Activated T-helper 17 cell treated with anti-CD3 and anti-CD28 coated beads, Interleukin-2, amount 50 U/mL, for 72 hours (primary cell): ENCODE measurements at regions not wholly inside any gene's neighbourhood (a gene's known extent, or its start where the extent isn't known, plus 50 kb on each side); places are given as distances from the start of the nearest gene placed in this dataset.

Experiments used
- ATAC-seq: fragments of 150-1000 bp; cut with Tn5 transposase; replicated peaks from 2 replicates; pipeline ENCODE4 v1.10.0; 2021; ENCODE audit warnings: mild to moderate bottlenecking, moderate library complexity
- H3K27ac Mint-ChIP-seq: one replicate; pipeline ENCODE4 v1.8.0; 2022; ENCODE audit warnings: mixed read lengths
- H3K27me3 Mint-ChIP-seq: one replicate; pipeline ENCODE4 v1.8.0; 2022; ENCODE audit warnings: mixed read lengths
- H3K36me3 Mint-ChIP-seq: one replicate; pipeline ENCODE4 v1.8.0; 2022; ENCODE audit warnings: low read depth, mild to moderate bottlenecking, mixed read lengths
- H3K4me1 Mint-ChIP-seq: one replicate; pipeline ENCODE4 v1.8.0; 2022; ENCODE audit warnings: mixed read lengths
- H3K4me3 Mint-ChIP-seq: one replicate; pipeline ENCODE4 v1.8.0; 2022; ENCODE audit warnings: mild to moderate bottlenecking, mixed read lengths
- H3K9me3 Mint-ChIP-seq: one replicate; pipeline ENCODE4 v1.8.0; 2022; ENCODE audit warnings: mixed read lengths

- H3K4me3 Mint-ChIP-seq = no peak overlapping the region
- no peak overlapping the region for H3K27ac Mint-ChIP-seq
- H3K36me3 Mint-ChIP-seq = no peaks in the 10 kb centered on the region
- peaks cover 22% of the 10 kb centered on the region for H3K27me3 Mint-ChIP-seq
- peaks cover 6% of the 10 kb centered on the region for H3K9me3 Mint-ChIP-seq
- no peak for ATAC-seq
- no peaks in the 10 kb centered on the region for H3K4me1 Mint-ChIP-seq
These were observed 220.9 kb downstream of the TEX29 start for GRCh38 chr13:111541345-111541744.

GRCh38 chr13:111541752-111542529 lies 221.5 kb downstream of the TEX29 start:
- Mint-ChIP-seq H3K27me3 (peaks cover 19% of the 10 kb centered on the region), H3K4me3 (no peak overlapping the region), H3K4me1 (no peaks in the 10 kb centered on the region), H3K9me3 (peaks cover 7% of the 10 kb centered on the region), H3K36me3 (no peaks in the 10 kb centered on the region), H3K27ac (no peak overlapping the region)
- ATAC-seq = no peak

GRCh38 chr13:111542530-111543341 lies 222.3 kb downstream of the TEX29 start:
- Mint-ChIP-seq H3K27me3 (peaks cover 16% of the 10 kb centered on the region), H3K9me3 (peaks cover 7% of the 10 kb centered on the region), H3K36me3 (no peaks in the 10 kb centered on the region), H3K4me1 (no peaks in the 10 kb centered on the region), H3K4me3 (no peak overlapping the region), H3K27ac (no peak overlapping the region)
- no peak for ATAC-seq

GRCh38 chr13:111546921-111547675 lies 226.7 kb downstream of the TEX29 start:
- H3K27ac Mint-ChIP-seq = no peak overlapping the region
- H3K27me3 Mint-ChIP-seq = peaks cover 3% of the 10 kb centered on the region
- H3K9me3 Mint-ChIP-seq = peaks cover 7% of the 10 kb centered on the region
- no peak overlapping the region for H3K4me3 Mint-ChIP-seq
- no peaks in the 10 kb centered on the region for H3K4me1 Mint-ChIP-seq
- H3K36me3 Mint-ChIP-seq = no peaks in the 10 kb centered on the region
- ATAC-seq = no peak

- Mint-ChIP-seq H3K4me3 (no peak overlapping the region), H3K4me1 (no peaks in the 10 kb centered on the region), H3K9me3 (peaks cover 7% of the 10 kb centered on the region), H3K36me3 (no peaks in the 10 kb centered on the region), H3K27me3 (peaks cover 3% of the 10 kb centered on the region), H3K27ac (no peak overlapping the region)
- ATAC-seq = no peak
These were observed 227.4 kb downstream of the TEX29 start for GRCh38 chr13:111547726-111548273.

GRCh38 chr13:111548301-111548700 lies 227.9 kb downstream of the TEX29 start:
- Mint-ChIP-seq H3K36me3 (no peaks in the 10 kb centered on the region), H3K27ac (no peak overlapping the region), H3K27me3 (peaks cover 3% of the 10 kb centered on the region), H3K4me3 (no peak overlapping the region), H3K4me1 (no peaks in the 10 kb centered on the region), H3K9me3 (peaks cover 7% of the 10 kb centered on the region)
- no peak for ATAC-seq

GRCh38 chr13:111548805-111549204 lies 228.4 kb downstream of the TEX29 start:
- Mint-ChIP-seq H3K36me3 (no peaks in the 10 kb centered on the region), H3K9me3 (peaks cover 7% of the 10 kb centered on the region), H3K4me1 (no peaks in the 10 kb centered on the region), H3K27ac (no peak overlapping the region), H3K4me3 (no peak overlapping the region), H3K27me3 (peaks cover 3% of the 10 kb centered on the region)
- ATAC-seq = no peak

GRCh38 chr13:111549464-111549863 lies 229.0 kb downstream of the TEX29 start:
- no peak for ATAC-seq
- Mint-ChIP-seq H3K4me1 (no peaks in the 10 kb centered on the region), H3K4me3 (no peak overlapping the region), H3K27ac (no peak overlapping the region), H3K36me3 (no peaks in the 10 kb centered on the region), H3K27me3 (peaks cover 3% of the 10 kb centered on the region), H3K9me3 (peaks cover 7% of the 10 kb centered on the region)

- H3K9me3 Mint-ChIP-seq = peaks cover 7% of the 10 kb centered on the region
- peaks cover 3% of the 10 kb centered on the region for H3K27me3 Mint-ChIP-seq
- no peak for ATAC-seq
- no peak overlapping the region for H3K27ac Mint-ChIP-seq
- no peaks in the 10 kb centered on the region for H3K4me1 Mint-ChIP-seq
- H3K36me3 Mint-ChIP-seq = no peaks in the 10 kb centered on the region
- no peak overlapping the region for H3K4me3 Mint-ChIP-seq
These were observed 229.6 kb downstream of the TEX29 start for GRCh38 chr13:111550062-111550461.

GRCh38 chr13:111551204-111551820 lies 230.9 kb downstream of the TEX29 start:
- Mint-ChIP-seq H3K36me3 (no peaks in the 10 kb centered on the region), H3K27ac (no peak overlapping the region), H3K9me3 (peaks cover under 1% of the 10 kb centered on the region), H3K4me1 (no peaks in the 10 kb centered on the region), H3K4me3 (no peak overlapping the region), H3K27me3 (peaks cover 3% of the 10 kb centered on the region)
- no peak for ATAC-seq

GRCh38 chr13:111552891-111553655 lies 232.6 kb downstream of the TEX29 start:
- Mint-ChIP-seq H3K36me3 (no peaks in the 10 kb centered on the region), H3K9me3 (no peaks in the 10 kb centered on the region), H3K27ac (no peak overlapping the region), H3K4me3 (no peak overlapping the region), H3K27me3 (peaks cover 7% of the 10 kb centered on the region), H3K4me1 (no peaks in the 10 kb centered on the region)
- ATAC-seq = no peak

- peaks cover 12% of the 10 kb centered on the region for H3K27me3 Mint-ChIP-seq
- no peaks in the 10 kb centered on the region for H3K4me1 Mint-ChIP-seq
- H3K36me3 Mint-ChIP-seq = no peaks in the 10 kb centered on the region
- no peak overlapping the region for H3K4me3 Mint-ChIP-seq
- no peak for ATAC-seq
- no peaks in the 10 kb centered on the region for H3K9me3 Mint-ChIP-seq
- no peak overlapping the region for H3K27ac Mint-ChIP-seq
These were observed 234.3 kb downstream of the TEX29 start for GRCh38 chr13:111554539-111555267.

- H3K4me3 Mint-ChIP-seq = no peak overlapping the region
- no peaks in the 10 kb centered on the region for H3K9me3 Mint-ChIP-seq
- H3K4me1 Mint-ChIP-seq = no peaks in the 10 kb centered on the region
- peaks cover 8% of the 10 kb centered on the region for H3K27me3 Mint-ChIP-seq
- no peak overlapping the region for H3K27ac Mint-ChIP-seq
- no peaks in the 10 kb centered on the region for H3K36me3 Mint-ChIP-seq
- ATAC-seq = no peak
These were observed 234.9 kb downstream of the TEX29 start for GRCh38 chr13:111555268-111555808.
